ENCODE measurements at regions not wholly inside any gene's neighbourhood (a gene's known extent, or its start where the extent isn't known, plus 50 kb on each side); places are given as distances from the start of the nearest gene placed in this dataset.
"Not testable (repeated sequence)": the region's sequence is repeated elsewhere in the genome, so short reads cannot be mapped to it uniquely, and the experiment has no call there.

- not testable (repeated sequence) for DNase-seq
Measured at GRCh38 chr10:46204482-46205102, 82.2 kb upstream of the ANTXRL start.

- not testable (repeated sequence) for DNase-seq
Measured at GRCh38 chr10:46210427-46210826, 76.4 kb upstream of the ANTXRL start.

- no peak for DNase-seq
Measured at GRCh38 chr10:46215426-46215825, 71.4 kb upstream of the ANTXRL start.

GRCh38 chr10:46216003-46216634 lies 70.7 kb upstream of the ANTXRL start:
- no peak for DNase-seq

- no peak for DNase-seq
Measured at GRCh38 chr10:46216836-46217751, 69.7 kb upstream of the ANTXRL start.

- no peak for DNase-seq
Measured at GRCh38 chr10:46217752-46218453, 68.9 kb upstream of the ANTXRL start.

- no peak for DNase-seq
Measured at GRCh38 chr10:46218921-46219320, 67.9 kb upstream of the ANTXRL start.

- not testable (repeated sequence) for DNase-seq
Measured at GRCh38 chr10:46219431-46219990, 67.3 kb upstream of the ANTXRL start.

- DNase-seq = no peak
Measured at GRCh38 chr10:46220187-46220586, 66.6 kb upstream of the ANTXRL start.

GRCh38 chr10:46220872-46221538 lies 65.8 kb upstream of the ANTXRL start:
- DNase-seq = no peak

GRCh38 chr10:46222364-46222935 lies 64.3 kb upstream of the ANTXRL start:
- DNase-seq = no peak

GRCh38 chr10:46223064-46223480 lies 63.7 kb upstream of the ANTXRL start:
- DNase-seq = no peak

- no peak for DNase-seq
Measured at GRCh38 chr10:46223626-46224413, 63.0 kb upstream of the ANTXRL start.

- no peak for DNase-seq
Measured at GRCh38 chr10:46224414-46224682, 62.4 kb upstream of the ANTXRL start.

- no peak for DNase-seq
Measured at GRCh38 chr10:46225597-46225996, 61.2 kb upstream of the ANTXRL start.

- no peak for DNase-seq
Measured at GRCh38 chr10:46226232-46226631, 60.6 kb upstream of the ANTXRL start.

GRCh38 chr10:46226900-46227558 lies 59.8 kb upstream of the ANTXRL start:
- no peak for DNase-seq

GRCh38 chr10:46227571-46227935 lies 59.2 kb upstream of the ANTXRL start:
- DNase-seq = no peak

GRCh38 chr10:46227936-46228562 lies 58.7 kb upstream of the ANTXRL start:
- peak; percentile 24 for DNase-seq

GRCh38 chr10:46228563-46229071 lies 58.2 kb upstream of the ANTXRL start:
- DNase-seq = peak; percentile 80
